HEK293 (cell line): ENCODE measurements at regions not wholly inside any gene's neighbourhood (a gene's known extent, or its start where the extent isn't known, plus 50 kb on each side); places are given as distances from the start of the nearest gene placed in this dataset.
"Not testable (repeated sequence)": the region's sequence is repeated elsewhere in the genome, so short reads cannot be mapped to it uniquely, and the experiment has no call there.

Experiments used
- ATF2 ChIP-seq: fragments of 450-650 bp; formaldehyde crosslinking; IDR thresholded peaks from 2 replicates; pipeline ENCODE4 v1.5.1; 2016; ENCODE audit warnings: missing biosample characterization, missing genetic modification characterization, low read depth
- CTCF ChIP-seq: fragments of 450-650 bp; formaldehyde crosslinking; IDR thresholded peaks from 2 replicates; pipeline ENCODE4 v1.5.1; 2016; ENCODE audit warnings: missing biosample characterization, missing genetic modification characterization
- MEIS1 ChIP-seq: sonication (generic); formaldehyde crosslinking; IDR thresholded peaks from 2 replicates; pipeline ENCODE4 v1.8.1; 2022; ENCODE audit warnings: missing genetic modification reagents, mild to moderate bottlenecking, borderline replicate concordance
- ZNF138 ChIP-seq: fragments of 450-650 bp; formaldehyde crosslinking; IDR thresholded peaks from 2 replicates; pipeline ENCODE4 v1.5.1; 2016; ENCODE audit warnings: missing biosample characterization, missing genetic modification characterization, borderline replicate concordance
- ZNF184 ChIP-seq: fragments of 450-650 bp; IDR thresholded peaks from 2 replicates; pipeline ENCODE4 v1.5.1; 2018; ENCODE audit warnings: missing biosample characterization, mild to moderate bottlenecking, missing genetic modification characterization
- ZNF274 ChIP-seq, 2 experiments: fragments of 200-500 bp in 1 of 2; fragments of 450-650 bp in 1 of 2; sonication (Bioruptor generic) in 1 of 2; formaldehyde crosslinking in 1 of 2; IDR thresholded peaks; 2 replicates each; pipeline versions ENCODE4 v1.5.1 to v1.6.1; 2014 to 2016; ENCODE audit warnings: borderline replicate concordance in 1 of 2, inconsistent platforms in 1 of 2, low read length in 1 of 2, missing biosample characterization in 1 of 2, missing genetic modification characterization in 1 of 2
- ZNF561 ChIP-seq: fragments of 450-650 bp; IDR thresholded peaks from 2 replicates; pipeline ENCODE4 v1.5.1; 2018; ENCODE audit warnings: missing biosample characterization, missing genetic modification characterization, borderline replicate concordance
- ZNF658 ChIP-seq: fragments of 450-650 bp; formaldehyde crosslinking; IDR thresholded peaks from 2 replicates; pipeline ENCODE4; 2016; ENCODE audit warnings: missing biosample characterization, missing genetic modification characterization

- not testable (repeated sequence) for TF ChIP-seq ZNF138; ATF2 (tag by site-specific recombination); CTCF (tag by site-specific recombination); ZNF561 (tag by site-specific recombination); ZNF658 (tag by site-specific recombination); ZNF184 (tag by site-specific recombination); ZNF274 (IDR thresholded peaks at IDR 0.05; ENCODE audit: low read length); ZNF274 (tag by site-specific recombination; IDR thresholded peaks at IDR 0.05; ENCODE audit: borderline replicate concordance); MEIS1 (CRISPR knock-in tag)
Measured at GRCh38 chr9:39632071-39632470, 276.6 kb downstream of the SPATA31A1 start.
